ENCODE measurements at regions not wholly inside any gene's neighbourhood (a gene's known extent, or its start where the extent isn't known, plus 50 kb on each side); places are given as distances from the start of the nearest gene placed in this dataset.

- DNase-seq (ENCODE audit: low read depth): no peak
- Histone ChIP-seq H3K36me3 (ENCODE audit: control insufficient read depth, insufficient read depth, low read length) (no peaks in the 10 kb centered on the region), H3K4me3 (ENCODE audit: low read depth, low read length) (no peak overlapping the region), H3K27me3 (ENCODE audit: control insufficient read depth, insufficient read depth, low read length) (no peaks in the 10 kb centered on the region)
- TF ChIP-seq, protein P1, sequence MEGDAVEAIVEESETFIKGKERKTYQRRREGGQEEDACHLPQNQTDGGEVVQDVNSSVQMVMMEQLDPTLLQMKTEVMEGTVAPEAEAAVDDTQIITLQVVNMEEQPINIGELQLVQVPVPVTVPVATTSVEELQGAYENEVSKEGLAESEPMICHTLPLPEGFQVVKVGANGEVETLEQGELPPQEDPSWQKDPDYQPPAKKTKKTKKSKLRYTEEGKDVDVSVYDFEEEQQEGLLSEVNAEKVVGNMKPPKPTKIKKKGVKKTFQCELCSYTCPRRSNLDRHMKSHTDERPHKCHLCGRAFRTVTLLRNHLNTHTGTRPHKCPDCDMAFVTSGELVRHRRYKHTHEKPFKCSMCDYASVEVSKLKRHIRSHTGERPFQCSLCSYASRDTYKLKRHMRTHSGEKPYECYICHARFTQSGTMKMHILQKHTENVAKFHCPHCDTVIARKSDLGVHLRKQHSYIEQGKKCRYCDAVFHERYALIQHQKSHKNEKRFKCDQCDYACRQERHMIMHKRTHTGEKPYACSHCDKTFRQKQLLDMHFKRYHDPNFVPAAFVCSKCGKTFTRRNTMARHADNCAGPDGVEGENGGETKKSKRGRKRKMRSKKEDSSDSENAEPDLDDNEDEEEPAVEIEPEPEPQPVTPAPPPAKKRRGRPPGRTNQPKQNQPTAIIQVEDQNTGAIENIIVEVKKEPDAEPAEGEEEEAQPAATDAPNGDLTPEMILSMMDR (IDR thresholded peaks at IDR 0.05; ENCODE audit: insufficient read depth, low read length, poor library complexity, severe bottlenecking): no peak
Observed at GRCh38 chr2:66899109-66899508, 464.2 kb downstream of the MEIS1 start.

DNA sequence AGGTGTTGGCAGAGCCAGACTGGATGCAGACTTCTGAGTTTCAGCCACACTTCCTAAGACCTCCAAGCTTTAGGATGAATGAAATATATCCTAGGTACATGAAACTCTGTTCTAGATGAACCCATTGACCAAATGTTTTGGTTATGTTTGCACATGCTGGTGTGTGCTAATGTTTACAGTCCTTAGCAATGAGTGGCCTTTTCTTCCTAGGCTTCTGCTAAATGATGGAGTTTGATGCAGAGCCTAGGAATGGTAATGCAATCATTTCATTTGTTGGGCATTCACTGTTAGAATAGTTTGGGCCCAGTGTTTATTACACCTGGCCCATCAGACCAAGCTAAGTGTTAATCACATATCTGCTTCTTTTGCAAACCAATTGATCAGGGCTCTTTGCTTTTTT, 464.7 kb downstream of the MEIS1 start:
- DNase-seq (ENCODE audit: low read depth): no peak
- Histone ChIP-seq H3K36me3 (ENCODE audit: control insufficient read depth, insufficient read depth, low read length) (no peaks in the 10 kb centered on the region), H3K4me3 (ENCODE audit: low read depth, low read length) (no peak overlapping the region), H3K27me3 (ENCODE audit: control insufficient read depth, insufficient read depth, low read length) (no peaks in the 10 kb centered on the region)
- TF ChIP-seq, protein P1 (IDR thresholded peaks at IDR 0.05; ENCODE audit: insufficient read depth, low read length, poor library complexity, severe bottlenecking): no peak

DNA sequence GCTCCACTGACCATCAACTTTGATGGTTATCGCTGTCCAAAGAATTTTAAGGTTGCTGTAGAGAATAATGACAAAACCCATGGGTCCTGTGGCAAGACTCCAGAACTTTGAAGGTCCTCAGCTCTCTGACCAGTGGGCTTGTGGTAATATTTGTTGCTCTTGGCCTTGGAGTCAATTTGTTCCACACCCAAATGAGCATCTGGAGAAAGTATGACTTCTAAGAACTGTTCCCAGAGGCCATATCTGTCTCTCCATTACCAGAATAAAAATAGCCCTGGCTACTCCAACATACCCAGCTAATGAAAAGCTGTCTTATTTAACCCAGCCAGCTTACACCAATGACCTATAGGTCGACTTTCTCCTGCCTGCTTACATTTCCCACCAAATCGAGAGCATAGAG, 466.4 kb downstream of the MEIS1 start:
- no peak for DNase-seq (ENCODE audit: low read depth)
- TF ChIP-seq, protein P1 (IDR thresholded peaks at IDR 0.05; ENCODE audit: insufficient read depth, low read length, poor library complexity, severe bottlenecking): no peak

DNA sequence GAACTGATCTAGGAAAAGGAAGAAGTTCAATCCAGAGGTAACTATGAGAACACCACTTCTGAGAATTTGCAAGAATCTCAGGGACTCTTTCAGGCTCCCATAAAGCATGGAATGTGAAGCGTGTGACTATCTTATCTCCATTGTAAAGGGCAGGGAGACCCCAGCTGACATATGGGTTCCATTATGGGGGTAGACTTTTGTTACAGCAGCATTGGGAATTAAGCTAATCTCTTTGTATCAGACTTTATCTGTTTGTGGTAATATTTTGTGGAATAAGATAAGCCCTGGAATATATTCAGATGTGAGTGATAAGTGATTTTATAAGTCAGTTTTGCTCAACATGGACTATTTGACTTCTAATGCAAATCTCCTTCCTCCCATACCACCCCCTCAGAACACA, 468.3 kb downstream of the MEIS1 start:
- H3K36me3 ChIP-seq (ENCODE audit: control insufficient read depth, insufficient read depth, low read length): no peaks in the 10 kb centered on the region
- TF ChIP-seq, protein P1 (IDR thresholded peaks at IDR 0.05; ENCODE audit: insufficient read depth, low read length, poor library complexity, severe bottlenecking): no peak
- DNase-seq (ENCODE audit: low read depth): no peak
- no peaks in the 10 kb centered on the region for H3K27me3 ChIP-seq (ENCODE audit: control insufficient read depth, insufficient read depth, low read length)
- no peak overlapping the region for H3K4me3 ChIP-seq (ENCODE audit: low read depth, low read length)

More for the DNA sequence above, 466.4 kb downstream of the MEIS1 start:
- Histone ChIP-seq H3K36me3 (ENCODE audit: control insufficient read depth, insufficient read depth, low read length) (no peaks in the 10 kb centered on the region), H3K4me3 (ENCODE audit: low read depth, low read length) (no peak overlapping the region), H3K27me3 (ENCODE audit: control insufficient read depth, insufficient read depth, low read length) (no peaks in the 10 kb centered on the region)

DNA sequence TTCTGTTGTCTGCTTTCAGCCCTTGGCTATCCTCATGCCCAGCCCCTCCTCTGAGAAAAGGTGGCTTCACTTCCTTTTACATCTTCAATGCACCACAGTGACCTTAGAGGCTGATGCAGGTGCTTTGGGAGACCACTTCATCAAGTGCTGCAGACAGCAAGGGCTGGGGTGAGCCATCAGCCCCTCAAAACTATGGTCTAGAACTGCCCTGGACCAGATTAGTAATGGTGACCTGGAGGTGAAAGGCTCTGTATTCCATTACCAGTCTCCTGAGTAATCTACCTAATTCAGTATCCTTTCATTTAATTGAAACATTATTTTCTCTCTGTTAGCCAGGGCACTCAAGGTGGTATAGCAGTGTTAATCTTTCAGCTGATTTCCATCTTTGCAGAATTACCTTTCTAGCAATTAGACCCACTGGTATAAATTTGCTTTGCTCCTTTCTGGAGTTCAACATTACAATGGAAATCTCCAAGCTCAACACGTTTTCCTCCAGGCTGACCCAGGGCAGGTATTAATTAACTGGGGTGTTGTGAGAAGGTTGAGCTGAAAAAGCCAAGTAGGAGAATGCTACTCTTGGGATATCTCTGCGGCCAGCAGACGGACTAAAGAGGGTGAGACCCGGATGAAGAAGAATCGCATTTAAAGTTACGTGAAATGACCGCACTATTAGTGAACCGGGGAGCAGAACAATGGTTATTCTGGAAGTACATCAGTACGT, 469.0 kb downstream of the MEIS1 start:
- Histone ChIP-seq H3K4me3 (ENCODE audit: low read depth, low read length) (no peak overlapping the region), H3K27me3 (ENCODE audit: control insufficient read depth, insufficient read depth, low read length) (no peaks in the 10 kb centered on the region), H3K36me3 (ENCODE audit: control insufficient read depth, insufficient read depth, low read length) (no peaks in the 10 kb centered on the region)
- TF ChIP-seq, protein P1 (IDR thresholded peaks at IDR 0.05; ENCODE audit: insufficient read depth, low read length, poor library complexity, severe bottlenecking): no peak
- no peak for DNase-seq (ENCODE audit: low read depth)

DNA sequence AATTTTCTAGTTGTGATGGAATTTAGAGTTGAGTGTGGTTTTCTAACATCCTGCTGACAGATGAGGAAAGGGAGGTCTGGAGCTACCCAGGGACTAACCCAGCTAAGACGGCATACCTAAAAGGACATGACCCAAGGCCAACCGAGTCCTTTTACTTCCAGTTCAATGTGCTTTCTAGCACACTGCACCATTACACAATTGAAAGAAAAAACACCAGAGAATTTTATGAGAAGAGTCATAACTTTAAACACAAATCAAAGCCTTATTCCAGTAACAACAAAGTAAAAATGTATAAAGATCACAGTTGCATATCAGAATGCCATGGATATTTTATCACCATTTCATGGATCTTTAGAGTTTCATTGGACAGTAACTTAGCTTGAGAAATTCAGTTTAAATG, 480.3 kb downstream of the MEIS1 start:
- DNase-seq (ENCODE audit: low read depth): no peak
- Histone ChIP-seq H3K4me3 (ENCODE audit: low read depth, low read length) (no peak overlapping the region), H3K27me3 (ENCODE audit: control insufficient read depth, insufficient read depth, low read length) (no peaks in the 10 kb centered on the region), H3K36me3 (ENCODE audit: control insufficient read depth, insufficient read depth, low read length) (no peaks in the 10 kb centered on the region)
- TF ChIP-seq, protein P1 (IDR thresholded peaks at IDR 0.05; ENCODE audit: insufficient read depth, low read length, poor library complexity, severe bottlenecking): no peak
